A673 (cell line): ENCODE measurements at regions not wholly inside any gene's neighbourhood (a gene's known extent, or its start where the extent isn't known, plus 50 kb on each side); places are given as distances from the start of the nearest gene placed in this dataset.

ENCODE experiments used
- BruUV-seq: library from RNA; stranded (reverse); fragments of 400-500 nt; replicated peaks from 2 replicates; lab custom pipeline; 2021; lab: Mats Ljungman, UMichigan
- CTCF ChIA-PET: fragments of 300-600 bp; sonication (Branson Sonifier 250); formaldehyde crosslinking; loops from one replicate; lab custom pipeline; 2022; ENCODE audit warnings: antibody characterized with exemption; lab: Charles Lee
- POLR2A ChIA-PET: fragments of 300-600 bp; sonication (Branson Sonifier 250); formaldehyde crosslinking; loops from one replicate; lab custom pipeline; 2022; ENCODE audit warnings: antibody characterized with exemption; ENCODE audit not compliant: low non-redundant PET; lab: Charles Lee
- DNase-seq: peaks from one replicate; pipeline ENCODE4 v3.0.0-alpha.2; 2015; ENCODE audit warnings: low spot score
- H3K27ac ChIP-seq: fragments of 200-600 bp; sonication (generic); 2 replicates; pipeline ENCODE4 v1.5.1; 2016; ENCODE audit warnings: mixed run types, low read depth, mild to moderate bottlenecking, mixed read lengths, antibody characterized with exemption, low read length; ENCODE audit not compliant: poor library complexity, severe bottlenecking
- H3K27me3 ChIP-seq: fragments of 200-600 bp; sonication (generic); replicated peaks from 2 replicates; pipeline ENCODE4 v1.6.1; 2017; ENCODE audit warnings: mixed run types, low read depth, mild to moderate bottlenecking, mixed read lengths, antibody characterized with exemption, low read length; ENCODE audit not compliant: insufficient read depth, poor library complexity
- H3K36me3 ChIP-seq: fragments of 200-600 bp; sonication (generic); 2 replicates; pipeline ENCODE4 v1.6.1; 2016; ENCODE audit warnings: mixed run types, mild to moderate bottlenecking, mixed read lengths, antibody characterized with exemption, low read length; ENCODE audit not compliant: insufficient read depth, poor library complexity, severe bottlenecking
- H3K4me1 ChIP-seq: fragments of 200-600 bp; sonication (generic); 2 replicates; pipeline ENCODE4 v1.6.1; 2017; ENCODE audit warnings: mixed run types, mild to moderate bottlenecking, mixed read lengths, antibody characterized with exemption, low read length; ENCODE audit not compliant: insufficient read depth, poor library complexity, severe bottlenecking
- H3K4me3 ChIP-seq: fragments of 200-600 bp; sonication (generic); 2 replicates; pipeline ENCODE4 v1.5.1; 2016; ENCODE audit warnings: low read depth, mixed run types, mild to moderate bottlenecking, mixed read lengths, low read length; ENCODE audit not compliant: poor library complexity, severe bottlenecking
- H3K9me3 ChIP-seq: fragments of 200-600 bp; sonication (generic); 2 replicates; pipeline ENCODE4 v1.6.1; 2016; ENCODE audit warnings: mixed run types, low read depth, mild to moderate bottlenecking, mixed read lengths, antibody characterized with exemption, low read length; ENCODE audit not compliant: poor library complexity, severe bottlenecking
- CTCF ChIP-seq: fragments of 300-800, 200-600 bp; sonication (generic); conservative IDR thresholded peaks from 2 replicates; pipeline ENCODE4 v1.5.1; 2017; ENCODE audit warnings: low read depth, mild to moderate bottlenecking, antibody characterized with exemption, low read length, moderate library complexity, mixed read lengths
- EZH2 ChIP-seq: fragments of 200-600 bp; sonication (generic); IDR thresholded peaks from 2 replicates; pipeline ENCODE4 v1.6.1; 2017; ENCODE audit warnings: borderline replicate concordance, low read depth, mild to moderate bottlenecking, mixed read lengths, antibody characterized with exemption, low read length; ENCODE audit not compliant: poor library complexity, severe bottlenecking
- intact Hi-C: fragments of 100-400 bp; cut with micrococcal nuclease; formaldehyde crosslinking; loops from one replicate; pipeline ENCODE4 v1.10.0; 2022; ENCODE audit not compliant: unreplicated experiment

GRCh38 chr5:142433526-142434321, 108.9 kb upstream of the SPRY4 start:
- intact Hi-C loops, result loop anchor here (10.0 kb wide), 2 partner anchors 109 to 279 kb away; partner anchors contain the start of gene SPRY4
- TF ChIP-seq CTCF (no peak), EZH2 (no peak)
- BruUV-seq, result no TSS peak
- POLR2A ChIA-PET, result no interaction called here
- no peak overlapping the region for H3K4me3 ChIP-seq
- H3K27ac ChIP-seq, result peak overlapping the region; percentile 58
- CTCF ChIA-PET, result no interaction called here
- no peaks in the 10 kb centered on the region for H3K9me3 ChIP-seq
- peak; percentile 67 for DNase-seq
- no peaks in the 10 kb centered on the region for H3K27me3 ChIP-seq
- H3K36me3 ChIP-seq, result no peaks in the 10 kb centered on the region
- peaks cover 59% of the 10 kb centered on the region for H3K4me1 ChIP-seq

- POLR2A ChIA-PET, result no interaction called here
Observed at GRCh38 chr5:142432961-142433360, 108.1 kb upstream of the SPRY4 start.

GRCh38 chr5:142432369-142432863, 107.6 kb upstream of the SPRY4 start:
- POLR2A ChIA-PET, result no interaction called here
- no peaks in the 10 kb centered on the region for H3K9me3 ChIP-seq
- intact Hi-C loops, result loop anchor here (10.0 kb wide), 2 partner anchors 108 to 278 kb away; partner anchors contain the start of gene SPRY4
- H3K36me3 ChIP-seq, result no peaks in the 10 kb centered on the region
- no peak overlapping the region for H3K4me3 ChIP-seq
- DNase-seq, result no peak
- no TSS peak for BruUV-seq
- H3K27ac ChIP-seq, result peak overlapping the region; percentile 58
- H3K27me3 ChIP-seq, result no peaks in the 10 kb centered on the region
- TF ChIP-seq EZH2 (no peak), CTCF (no peak)
- CTCF ChIA-PET, result no interaction called here
- H3K4me1 ChIP-seq, result peaks cover 59% of the 10 kb centered on the region

More at GRCh38 chr5:142432961-142433360, 108.1 kb upstream of the SPRY4 start:
- intact Hi-C loops, result loop anchor here (10.0 kb wide), 2 partner anchors 108 to 278 kb away; partner anchors contain the start of gene SPRY4
- Histone ChIP-seq H3K4me1 (peaks cover 59% of the 10 kb centered on the region), H3K36me3 (no peaks in the 10 kb centered on the region), H3K9me3 (no peaks in the 10 kb centered on the region), H3K27me3 (no peaks in the 10 kb centered on the region), H3K4me3 (no peak overlapping the region), H3K27ac (peak overlapping the region; percentile 58)
- no peak for TF ChIP-seq EZH2
- TF ChIP-seq CTCF, result no peak
- no peak for DNase-seq
- CTCF ChIA-PET, result no interaction called here
- BruUV-seq, result no TSS peak
